T47D (cell line): ENCODE measurements at regions not wholly inside any gene's neighbourhood (a gene's known extent, or its start where the extent isn't known, plus 50 kb on each side); places are given as distances from the start of the nearest gene placed in this dataset.
"Not testable (repeated sequence)": the region's sequence is repeated elsewhere in the genome, so short reads cannot be mapped to it uniquely, and the experiment has no call there.

Source experiments
- DNase-seq, 2 experiments: peaks; one replicate each; pipeline versions ENCODE4 v3.0.0 to v3.0.0-alpha.2; 2011 to 2012; ENCODE audit warnings: low read depth in 1 of 2, low spot score in 1 of 2
- JUND ChIP-seq: IDR thresholded peaks from 2 replicates; pipeline ENCODE4 v1.6.1; 2012; ENCODE audit warnings: low read depth
- in situ Hi-C: cut with HindIII; loops from 2 replicates; pipeline ENCODE4 v1.10.0; 2016; ENCODE audit warnings: low sequenced_read_pairs, low pct_unique_long_range_greater_than_20kb

- in situ Hi-C loops = no loop called here
- TF ChIP-seq JUND = no peak
- DNase-seq = no peak
Observed at GRCh38 chr4:83748711-83749110, 212.8 kb downstream of the GPAT3 start.

DNA sequence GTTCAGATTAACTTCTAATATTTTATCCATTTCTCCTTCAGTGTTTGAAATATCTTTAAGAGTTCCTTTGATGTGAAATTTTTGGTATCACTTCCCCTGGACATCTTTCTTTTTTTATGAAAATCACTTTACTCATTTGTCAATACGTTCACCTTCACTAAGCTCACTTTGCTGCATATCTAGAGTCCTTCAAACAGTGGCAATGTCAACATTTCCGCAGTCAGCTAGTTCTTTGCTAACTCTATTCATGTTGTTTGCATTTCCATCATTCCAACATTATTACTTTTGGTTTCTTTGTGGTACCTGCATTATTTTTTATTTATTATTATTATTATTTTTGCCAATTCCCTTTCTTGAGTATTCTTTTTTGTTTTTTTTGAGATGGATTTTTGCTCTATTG is 203.0 kb downstream of the GPAT3 start:
- no peak for TF ChIP-seq JUND
- in situ Hi-C loops = no loop called here
- DNase-seq = no peak

- TF ChIP-seq JUND = no peak
- DNase-seq = no peak
- in situ Hi-C loops = no loop called here
Observed at GRCh38 chr4:83734576-83734975, 198.7 kb downstream of the GPAT3 start.

DNA sequence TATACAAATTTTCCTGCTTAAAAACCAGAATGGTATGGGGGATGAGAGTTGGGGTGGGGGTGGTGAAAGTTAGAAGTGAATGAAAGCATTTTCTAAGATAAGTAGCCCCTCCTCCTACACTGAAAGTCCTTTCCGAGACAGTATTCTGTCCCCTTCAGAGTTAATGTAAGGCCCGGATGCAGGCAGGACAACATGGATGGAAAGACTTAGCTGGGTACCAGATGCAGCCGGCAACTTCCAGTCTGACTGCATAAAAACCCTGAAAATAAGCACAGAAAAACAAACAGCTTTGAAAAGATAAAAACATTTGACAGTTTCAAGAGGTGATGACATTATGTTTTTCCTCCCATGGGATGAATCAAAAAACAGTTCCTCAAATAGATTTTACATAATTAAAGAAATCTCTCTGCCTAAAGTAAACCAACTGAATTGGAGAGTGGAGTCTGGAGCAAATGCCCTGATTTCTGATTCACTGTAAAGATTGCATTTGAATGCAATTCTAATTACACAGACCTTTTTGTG is 196.3 kb downstream of the GPAT3 start:
- no peak for TF ChIP-seq JUND
- no peak for DNase-seq
- in situ Hi-C loops = no loop called here

GRCh38 chr4:83731609-83732008 is 195.7 kb downstream of the GPAT3 start:
- in situ Hi-C loops = no loop called here
- no peak for TF ChIP-seq JUND
- DNase-seq = no peak

GRCh38 chr4:83730958-83731357 is 195.1 kb downstream of the GPAT3 start:
- in situ Hi-C loops, DNase-seq: not testable (repeated sequence)

DNA sequence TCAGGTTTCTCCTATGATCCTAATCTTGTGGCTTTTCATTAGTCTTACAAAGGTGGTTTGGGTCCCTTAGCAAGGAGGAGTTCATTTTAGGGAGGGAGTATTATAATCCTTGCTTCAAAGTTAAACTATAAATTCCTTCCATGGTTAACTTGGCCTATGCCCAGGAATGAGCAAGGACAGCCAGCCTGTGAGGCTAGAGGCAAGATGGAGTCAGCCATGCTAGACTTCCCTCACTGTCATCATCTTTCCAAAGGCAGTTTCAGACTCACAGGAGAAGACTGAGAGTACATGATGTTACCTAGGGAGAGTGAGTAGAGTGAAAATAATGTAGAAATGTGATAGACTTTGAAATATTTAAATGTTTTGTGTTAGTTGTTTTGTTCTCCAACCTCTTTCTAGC is 192.3 kb downstream of the GPAT3 start:
- no peak for TF ChIP-seq JUND
- in situ Hi-C loops = no loop called here
- no peak for DNase-seq

GRCh38 chr4:83725336-83726085 is 189.6 kb downstream of the GPAT3 start:
- in situ Hi-C loops = no loop called here
- no peak for TF ChIP-seq JUND
- no peak for DNase-seq

- TF ChIP-seq JUND = no peak
- in situ Hi-C loops = no loop called here
- DNase-seq = no peak
Observed at GRCh38 chr4:83724485-83725335, 188.8 kb downstream of the GPAT3 start.

- DNase-seq = no peak
- no peak for TF ChIP-seq JUND
- in situ Hi-C loops = no loop called here
Observed at GRCh38 chr4:83723609-83724008, 187.7 kb downstream of the GPAT3 start.

DNA sequence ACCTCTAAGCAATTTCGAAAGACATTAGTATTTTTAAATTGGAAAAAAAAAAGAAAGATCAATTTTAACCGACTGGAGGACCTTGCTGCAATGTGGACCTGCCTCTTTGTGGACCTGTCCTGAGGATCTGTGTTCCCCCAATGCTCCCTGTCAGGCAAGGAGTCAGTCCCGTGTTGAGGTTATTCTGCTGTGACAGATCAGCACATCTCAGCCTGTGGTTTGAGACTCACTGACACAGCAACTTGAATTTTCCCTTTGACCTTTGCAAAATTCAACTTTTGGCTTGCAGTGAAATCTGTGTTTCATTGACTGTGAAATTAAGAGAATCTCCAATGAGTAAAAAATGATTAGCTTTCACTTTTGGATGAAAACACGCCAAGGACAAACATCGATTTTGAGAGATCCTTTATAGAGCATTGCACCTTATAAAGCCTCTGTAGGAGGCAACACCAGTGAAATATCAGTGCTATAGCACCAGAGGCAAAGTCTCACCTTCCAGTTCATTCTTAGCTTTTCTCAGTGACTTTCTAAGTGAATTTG is 186.9 kb downstream of the GPAT3 start:
- in situ Hi-C loops = no loop called here
- no peak for TF ChIP-seq JUND
- DNase-seq = no peak

- in situ Hi-C loops = no loop called here
- DNase-seq = no peak
- no peak for TF ChIP-seq JUND
Observed at GRCh38 chr4:83716874-83717273, 181.0 kb downstream of the GPAT3 start.

- TF ChIP-seq JUND = no peak
- DNase-seq = no peak
- in situ Hi-C loops = no loop called here
Observed at GRCh38 chr4:83712890-83713289, 177.0 kb downstream of the GPAT3 start.
